Mammary epithelial cell (primary cell): ENCODE measurements at regions not wholly inside any gene's neighbourhood (a gene's known extent, or its start where the extent isn't known, plus 50 kb on each side); places are given as distances from the start of the nearest gene placed in this dataset.

Source experiments
- EZH2 ChIP-seq: IDR thresholded peaks from 2 replicates; pipeline ENCODE4 v1.6.1; 2012; ENCODE audit warnings: low read length, inconsistent platforms, borderline replicate concordance
- TF ChIP-seq, protein P1 (sequence below), 2 donors: IDR thresholded peaks in 1 of 2; conservative IDR thresholded peaks in 1 of 2; 2 replicates each; pipeline ENCODE4 v1.5.1; 2011 to 2012; ENCODE audit warnings: inconsistent platforms in 2 of 2, low read length in 2 of 2, mild to moderate bottlenecking in 2 of 2, control low read depth in 1 of 2, low read depth in 1 of 2; ENCODE audit not compliant: insufficient read depth in 1 of 2; ENCODE audit errors: extremely low read depth in 1 of 2

DNA sequence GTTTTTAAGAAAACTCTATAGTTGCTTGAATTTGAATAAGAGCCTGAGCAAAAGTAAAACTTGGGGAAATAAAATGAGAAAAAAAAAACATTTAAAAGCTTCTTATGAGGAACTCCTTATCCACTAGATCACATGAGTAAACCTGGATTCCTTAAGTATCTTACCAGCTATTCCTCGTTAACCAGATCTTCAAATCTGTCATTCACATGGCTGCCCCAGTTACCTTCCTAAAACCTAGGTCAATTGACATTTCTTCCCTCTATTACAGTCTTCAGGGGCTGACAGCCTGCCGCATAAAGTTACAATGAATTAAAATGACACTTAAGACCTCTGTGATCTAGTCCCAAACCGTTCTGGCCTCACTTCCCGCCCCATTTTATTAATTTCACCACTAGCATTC lies 583.6 kb downstream of the NR2F2 start:
- TF ChIP-seq, protein P1, sequence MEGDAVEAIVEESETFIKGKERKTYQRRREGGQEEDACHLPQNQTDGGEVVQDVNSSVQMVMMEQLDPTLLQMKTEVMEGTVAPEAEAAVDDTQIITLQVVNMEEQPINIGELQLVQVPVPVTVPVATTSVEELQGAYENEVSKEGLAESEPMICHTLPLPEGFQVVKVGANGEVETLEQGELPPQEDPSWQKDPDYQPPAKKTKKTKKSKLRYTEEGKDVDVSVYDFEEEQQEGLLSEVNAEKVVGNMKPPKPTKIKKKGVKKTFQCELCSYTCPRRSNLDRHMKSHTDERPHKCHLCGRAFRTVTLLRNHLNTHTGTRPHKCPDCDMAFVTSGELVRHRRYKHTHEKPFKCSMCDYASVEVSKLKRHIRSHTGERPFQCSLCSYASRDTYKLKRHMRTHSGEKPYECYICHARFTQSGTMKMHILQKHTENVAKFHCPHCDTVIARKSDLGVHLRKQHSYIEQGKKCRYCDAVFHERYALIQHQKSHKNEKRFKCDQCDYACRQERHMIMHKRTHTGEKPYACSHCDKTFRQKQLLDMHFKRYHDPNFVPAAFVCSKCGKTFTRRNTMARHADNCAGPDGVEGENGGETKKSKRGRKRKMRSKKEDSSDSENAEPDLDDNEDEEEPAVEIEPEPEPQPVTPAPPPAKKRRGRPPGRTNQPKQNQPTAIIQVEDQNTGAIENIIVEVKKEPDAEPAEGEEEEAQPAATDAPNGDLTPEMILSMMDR (conservative IDR thresholded peaks at IDR 0.05 in 1 of 2, IDR thresholded peaks at IDR 0.05 in 1 of 2; ENCODE audit: extremely low read depth in 1 of 2, insufficient read depth in 1 of 2, low read depth in 1 of 2, low read length in 2 of 2): no peak
- no peak for TF ChIP-seq EZH2
